Peyer's patch (tissue), 4 donors: ENCODE measurements at regions not wholly inside any gene's neighbourhood (a gene's known extent, or its start where the extent isn't known, plus 50 kb on each side); places are given as distances from the start of the nearest gene placed in this dataset.

Experiments
- CTCF ChIP-seq, 6 experiments: fragments of 450-650 bp in 4 of 6; fragments of 200-600 bp in 2 of 6; sonication (generic) in 1 of 6; IDR thresholded peaks; one replicate each; pipeline ENCODE4 v1.5.1; 2017 to 2019; ENCODE audit warnings: antibody characterized with exemption in 6 of 6, mild to moderate bottlenecking in 3 of 6, moderate library complexity in 1 of 6
- POLR2A ChIP-seq, 2 donors: fragments of 450-650 bp; IDR thresholded peaks; one replicate each; pipeline ENCODE4 v1.5.1; 2017; ENCODE audit warnings: antibody characterized with exemption in 2 of 2, mild to moderate bottlenecking in 2 of 2, moderate library complexity in 2 of 2

- TF ChIP-seq CTCF (IDR thresholded peaks at IDR 0.05), result no peak
- no peak for TF ChIP-seq POLR2A (IDR thresholded peaks at IDR 0.05)
Measured at GRCh38 chr3:144655423-144655822, 683.8 kb downstream of the DIPK2A start.
